PC-9 (cell line): ENCODE measurements at regions not wholly inside any gene's neighbourhood (a gene's known extent, or its start where the extent isn't known, plus 50 kb on each side); places are given as distances from the start of the nearest gene placed in this dataset.
"Not testable (repeated sequence)": the region's sequence is repeated elsewhere in the genome, so short reads cannot be mapped to it uniquely, and the experiment has no call there.

Experiments
- BruUV-seq: library from RNA; stranded (reverse); fragments of 400-500 nt; replicated peaks from 2 replicates; lab custom pipeline; 2021; lab: Mats Ljungman, UMichigan
- CTCF ChIA-PET: fragments of 300-600 bp; sonication (Branson Sonifier 250); formaldehyde crosslinking; loops from one replicate; lab custom pipeline; 2022; ENCODE audit warnings: antibody characterized with exemption; lab: Charles Lee
- POLR2A ChIA-PET: fragments of 300-600 bp; sonication (Branson Sonifier 250); formaldehyde crosslinking; loops from one replicate; lab custom pipeline; 2022; ENCODE audit warnings: antibody characterized with exemption; ENCODE audit not compliant: unreplicated experiment; lab: Charles Lee
- DNase-seq, 2 experiments: peaks; one replicate each; pipeline versions ENCODE4 v3.0.0 to v3.0.0-alpha.2; 2015 to 2022; ENCODE audit warnings: mixed read lengths in 1 of 2
- H2AFZ ChIP-seq: fragments of 200-600 bp; sonication (generic); 2 replicates; pipeline ENCODE4 v1.8.1; 2017; ENCODE audit warnings: antibody characterized with exemption
- H3F3A ChIP-seq: fragments of 200-600 bp; sonication (generic); 2 replicates; pipeline ENCODE4 v1.8.1; 2017; ENCODE audit warnings: antibody characterized with exemption, mild to moderate bottlenecking, low read depth; ENCODE audit not compliant: insufficient read depth
- H3K27ac ChIP-seq: fragments of 200-600 bp; sonication (generic); 2 replicates; pipeline ENCODE4 v1.6.1; 2016; ENCODE audit warnings: mixed run types
- H3K27me3 ChIP-seq: fragments of 200-600 bp; sonication (generic); 2 replicates; pipeline ENCODE4 v1.6.1; 2016; ENCODE audit warnings: low read depth, mixed run types; ENCODE audit not compliant: insufficient read depth
- H3K36me3 ChIP-seq: fragments of 200-600 bp; sonication (generic); 2 replicates; pipeline ENCODE4 v1.6.1; 2016; ENCODE audit warnings: low read depth, mixed run types
- H3K4me1 ChIP-seq: fragments of 200-600 bp; sonication (generic); replicated peaks from 2 replicates; pipeline ENCODE4 v1.6.1; 2016; ENCODE audit warnings: mixed run types; ENCODE audit not compliant: insufficient read depth
- H3K4me2 ChIP-seq: fragments of 200-600 bp; sonication (generic); 2 replicates; pipeline ENCODE4 v1.6.1; 2017; ENCODE audit warnings: mixed run types
- H3K4me3 ChIP-seq: fragments of 200-600 bp; sonication (generic); 2 replicates; pipeline ENCODE4 v1.6.1; 2016; ENCODE audit warnings: mixed run types
- H3K79me2 ChIP-seq: fragments of 200-600 bp; sonication (generic); 2 replicates; pipeline ENCODE4 v1.6.1; 2017; ENCODE audit warnings: low read depth, mixed run types
- H3K9me2 ChIP-seq: fragments of 200-600 bp; sonication (generic); 2 replicates; pipeline ENCODE4 v1.8.1; 2017; ENCODE audit warnings: mild to moderate bottlenecking; ENCODE audit not compliant: insufficient read depth
- H3K9me3 ChIP-seq: fragments of 200-600 bp; sonication (generic); 2 replicates; pipeline ENCODE4 v1.8.1; 2016; ENCODE audit warnings: low read depth; ENCODE audit not compliant: insufficient read depth
- H4K20me1 ChIP-seq: fragments of 200-600 bp; sonication (generic); 2 replicates; pipeline ENCODE4 v1.8.1; 2017; ENCODE audit not compliant: insufficient read depth
- EZH2 ChIP-seq: fragments of 200-600 bp; sonication (generic); IDR thresholded peaks from 2 replicates; pipeline ENCODE4 v1.8.0; 2017; ENCODE audit warnings: antibody characterized with exemption, low read depth
- intact Hi-C: fragments of 100-400 bp; cut with micrococcal nuclease; formaldehyde crosslinking; loops from one replicate; pipeline ENCODE4 v1.10.0; 2022; ENCODE audit not compliant: unreplicated experiment
- TF ChIP-seq, protein P1 (sequence below): fragments of 200-600 bp; sonication (generic); conservative IDR thresholded peaks from 2 replicates; pipeline ENCODE4 v1.6.1; 2017; ENCODE audit warnings: mixed run types, antibody characterized with exemption, mild to moderate bottlenecking, moderate library complexity

DNA sequence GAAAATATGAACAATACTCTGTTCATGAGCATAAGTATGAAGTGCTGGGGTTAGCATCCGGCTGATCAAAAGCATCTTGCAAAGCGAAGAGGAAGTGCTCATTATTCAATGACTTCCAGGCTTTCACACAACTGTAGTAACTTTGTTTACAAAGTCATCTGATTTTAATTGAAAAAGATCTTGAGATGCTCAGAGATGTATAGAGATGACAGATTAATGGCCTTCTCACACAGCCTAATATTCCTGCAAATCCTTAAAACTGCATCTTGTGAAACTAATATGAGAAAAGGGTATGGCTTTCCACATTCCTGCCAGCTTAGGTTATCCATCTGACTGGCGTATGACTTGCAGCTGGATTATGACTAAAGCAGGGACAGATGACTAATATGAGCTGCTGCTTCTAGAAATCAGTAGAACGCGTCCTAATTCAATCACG, 125.4 kb downstream of the CASP12 start:
- Histone ChIP-seq H3K4me1 (peaks cover 27% of the 10 kb centered on the region), H2AFZ (no peak overlapping the region), H3K27ac (no peak overlapping the region), H4K20me1 (no peaks in the 10 kb centered on the region), H3K4me2 (no peak overlapping the region), H3K9me2 (no peaks in the 10 kb centered on the region), H3K36me3 (no peaks in the 10 kb centered on the region), H3F3A (peaks cover 12% of the 10 kb centered on the region; the same call in 1 of the 2 replicates), H3K4me3 (no peak overlapping the region), H3K27me3 (no peaks in the 10 kb centered on the region), H3K9me3 (peaks cover 6% of the 10 kb centered on the region), H3K79me2 (no peaks in the 10 kb centered on the region)
- BruUV-seq = no TSS peak
- POLR2A ChIA-PET = interaction anchor here (0.6 kb wide), 1 partner anchor 1881 kb away, joined by 4 read pairs; no protein-coding TSS in a partner anchor
- DNase-seq = peak in 1 of 2 experiments; percentile 82
- no peak for TF ChIP-seq EZH2
- TF ChIP-seq, protein P1, sequence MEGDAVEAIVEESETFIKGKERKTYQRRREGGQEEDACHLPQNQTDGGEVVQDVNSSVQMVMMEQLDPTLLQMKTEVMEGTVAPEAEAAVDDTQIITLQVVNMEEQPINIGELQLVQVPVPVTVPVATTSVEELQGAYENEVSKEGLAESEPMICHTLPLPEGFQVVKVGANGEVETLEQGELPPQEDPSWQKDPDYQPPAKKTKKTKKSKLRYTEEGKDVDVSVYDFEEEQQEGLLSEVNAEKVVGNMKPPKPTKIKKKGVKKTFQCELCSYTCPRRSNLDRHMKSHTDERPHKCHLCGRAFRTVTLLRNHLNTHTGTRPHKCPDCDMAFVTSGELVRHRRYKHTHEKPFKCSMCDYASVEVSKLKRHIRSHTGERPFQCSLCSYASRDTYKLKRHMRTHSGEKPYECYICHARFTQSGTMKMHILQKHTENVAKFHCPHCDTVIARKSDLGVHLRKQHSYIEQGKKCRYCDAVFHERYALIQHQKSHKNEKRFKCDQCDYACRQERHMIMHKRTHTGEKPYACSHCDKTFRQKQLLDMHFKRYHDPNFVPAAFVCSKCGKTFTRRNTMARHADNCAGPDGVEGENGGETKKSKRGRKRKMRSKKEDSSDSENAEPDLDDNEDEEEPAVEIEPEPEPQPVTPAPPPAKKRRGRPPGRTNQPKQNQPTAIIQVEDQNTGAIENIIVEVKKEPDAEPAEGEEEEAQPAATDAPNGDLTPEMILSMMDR = no peak
- CTCF ChIA-PET = no interaction called here
- intact Hi-C loops = loop anchor here (2.0 kb wide), 1 partner anchor 58 kb away; no protein-coding TSS in a partner anchor

DNA sequence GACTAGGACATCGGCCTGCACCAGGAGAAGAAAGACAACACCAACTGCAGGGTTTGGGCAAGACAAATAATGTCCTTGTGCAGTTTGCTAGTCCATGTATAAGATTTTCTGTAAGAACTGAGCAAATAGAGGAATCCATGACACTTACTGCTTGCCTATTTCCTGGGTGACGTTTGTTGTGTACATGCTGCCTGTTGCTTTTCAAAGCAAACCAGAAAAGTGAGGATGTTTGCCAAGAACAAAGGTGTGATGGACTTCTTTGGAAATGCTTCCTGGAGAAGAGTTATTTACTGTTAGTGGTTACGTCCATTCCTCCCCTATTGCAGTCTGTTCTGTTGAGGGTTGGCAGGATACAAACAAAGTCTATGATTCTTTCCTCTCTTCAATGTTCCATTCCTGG, 126.5 kb downstream of the CASP12 start:
- H3F3A ChIP-seq = peaks cover 12% of the 10 kb centered on the region; the same call in 1 of the 2 replicates
- peaks cover 20% of the 10 kb centered on the region for H3K4me1 ChIP-seq
- no peak for DNase-seq
- CTCF ChIA-PET = no interaction called here
- no peaks in the 10 kb centered on the region for H3K9me2 ChIP-seq
- no peak overlapping the region for H3K4me3 ChIP-seq
- POLR2A ChIA-PET = no interaction called here
- intact Hi-C loops = loop anchor here (2.0 kb wide), 1 partner anchor 59 kb away; no protein-coding TSS in a partner anchor
- H3K9me3 ChIP-seq = peaks cover 6% of the 10 kb centered on the region
- H3K27me3 ChIP-seq = no peaks in the 10 kb centered on the region
- H3K27ac ChIP-seq = no peak overlapping the region
- H4K20me1 ChIP-seq = no peaks in the 10 kb centered on the region
- H3K79me2 ChIP-seq = no peaks in the 10 kb centered on the region
- H3K36me3 ChIP-seq = no peaks in the 10 kb centered on the region
- TF ChIP-seq, protein P1 = no peak
- TF ChIP-seq EZH2 = no peak
- BruUV-seq = no TSS peak
- peak overlapping the region; percentile 28; the same call in 1 of the 2 replicates for H2AFZ ChIP-seq
- H3K4me2 ChIP-seq = no peak overlapping the region

DNA sequence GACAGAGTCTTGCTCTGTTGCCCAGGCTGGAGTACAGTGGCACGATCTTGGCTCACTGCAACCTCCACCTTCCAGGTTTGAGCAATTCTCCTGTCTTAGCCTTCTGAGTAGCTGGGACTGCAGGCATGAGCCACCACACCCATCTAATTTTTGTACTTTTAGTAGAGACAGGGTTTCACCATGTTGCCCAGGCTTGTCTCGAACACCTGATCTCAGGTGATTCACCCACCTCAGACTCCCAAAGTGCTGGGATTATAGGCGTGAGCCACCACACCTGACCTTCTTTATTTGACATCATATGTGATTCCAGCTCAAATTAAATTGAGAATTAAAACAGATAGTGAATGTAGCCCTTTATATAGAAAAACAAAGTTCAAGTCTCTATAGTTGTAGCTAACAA, 127.2 kb downstream of the CASP12 start:
- DNase-seq, H3K79me2 ChIP-seq, CTCF ChIA-PET, H3K36me3 ChIP-seq, H4K20me1 ChIP-seq, H3K27me3 ChIP-seq, H3K4me2 ChIP-seq, H3K4me3 ChIP-seq, H3F3A ChIP-seq, H3K9me3 ChIP-seq, H3K9me2 ChIP-seq, BruUV-seq, intact Hi-C loops, H3K27ac ChIP-seq: not testable (repeated sequence)
- peak overlapping the region; percentile 28; the same call in 1 of the 2 replicates for H2AFZ ChIP-seq
- POLR2A ChIA-PET = interaction anchor here (0.6 kb wide), 1 partner anchor 1118 kb away, joined by 3 read pairs; no protein-coding TSS in a partner anchor
- peaks cover 12% of the 10 kb centered on the region for H3K4me1 ChIP-seq
